GM10266 (cell line): ENCODE measurements at regions not wholly inside any gene's neighbourhood (a gene's known extent, or its start where the extent isn't known, plus 50 kb on each side); places are given as distances from the start of the nearest gene placed in this dataset.

Experiments
- DNase-seq: peaks from one replicate; pipeline ENCODE4 v3.0.0; 2012; ENCODE audit errors: extremely low spot score
- CTCF ChIP-seq: IDR thresholded peaks from 2 replicates; pipeline ENCODE4 v1.5.1; 2012; ENCODE audit warnings: mild to moderate bottlenecking, low read depth; ENCODE audit not compliant: control insufficient read depth, insufficient read depth; ENCODE audit errors: missing control alignments

- no peak for DNase-seq
- TF ChIP-seq CTCF = no peak
These were observed 287.4 kb downstream of the NOL4 start for GRCh38 chr18:33937270-33937816.

GRCh38 chr18:33934258-33934657 is 290.5 kb downstream of the NOL4 start:
- no peak for DNase-seq
- no peak for TF ChIP-seq CTCF

- DNase-seq = no peak
These were observed 296.5 kb downstream of the NOL4 start for GRCh38 chr18:33928231-33928630.

GRCh38 chr18:33924576-33924975 is 300.1 kb downstream of the NOL4 start:
- TF ChIP-seq CTCF = no peak
- DNase-seq = no peak

More at GRCh38 chr18:33928231-33928630, 296.5 kb downstream of the NOL4 start:
- TF ChIP-seq CTCF = no peak

- DNase-seq = no peak
These were observed 300.7 kb downstream of the NOL4 start for GRCh38 chr18:33923980-33924379.

GRCh38 chr18:33918571-33918970 is 306.1 kb downstream of the NOL4 start:
- TF ChIP-seq CTCF = no peak
- DNase-seq = no peak

More at GRCh38 chr18:33923980-33924379, 300.7 kb downstream of the NOL4 start:
- no peak for TF ChIP-seq CTCF

GRCh38 chr18:33916200-33916599 is 308.5 kb downstream of the NOL4 start:
- no peak for TF ChIP-seq CTCF

More at GRCh38 chr18:33916200-33916599, 308.5 kb downstream of the NOL4 start:
- DNase-seq = no peak
